ENCODE measurements at regions not wholly inside any gene's neighbourhood (a gene's known extent, or its start where the extent isn't known, plus 50 kb on each side); places are given as distances from the start of the nearest gene placed in this dataset.
"Not testable (repeated sequence)": the region's sequence is repeated elsewhere in the genome, so short reads cannot be mapped to it uniquely, and the experiment has no call there.

- no peak for DNase-seq (ENCODE audit: low read depth, low spot score)
Observed at GRCh38 chr13:66237411-66238062, 992.6 kb downstream of the PCDH9 start.

- no peak for DNase-seq (ENCODE audit: low read depth, low spot score)
Observed at GRCh38 chr13:66234159-66234558, 996.0 kb downstream of the PCDH9 start.

- not testable (repeated sequence) for DNase-seq (ENCODE audit: low read depth, low spot score)
Observed at GRCh38 chr13:66231958-66232357, 998.2 kb downstream of the PCDH9 start.

GRCh38 chr13:66225072-66225471 is 1005.1 kb downstream of the PCDH9 start:
- DNase-seq (ENCODE audit: low read depth, low spot score), result no peak

- no peak for DNase-seq (ENCODE audit: low read depth, low spot score)
Observed at GRCh38 chr13:66224663-66225062, 1005.5 kb downstream of the PCDH9 start.

- DNase-seq (ENCODE audit: low read depth, low spot score), result no peak
Observed at GRCh38 chr13:66222926-66223325, 1007.2 kb downstream of the PCDH9 start.

GRCh38 chr13:66222127-66222526 is 1008.0 kb downstream of the PCDH9 start:
- DNase-seq (ENCODE audit: low read depth, low spot score), result no peak

GRCh38 chr13:66219506-66219905 is 1010.6 kb downstream of the PCDH9 start:
- DNase-seq (ENCODE audit: low read depth, low spot score), result no peak

- no peak for DNase-seq (ENCODE audit: low read depth, low spot score)
Observed at GRCh38 chr13:66218583-66218982, 1011.6 kb downstream of the PCDH9 start.

- no peak for DNase-seq (ENCODE audit: low read depth, low spot score)
Observed at GRCh38 chr13:66216728-66217127, 1013.4 kb downstream of the PCDH9 start.

- DNase-seq (ENCODE audit: low read depth, low spot score), result no peak
Observed at GRCh38 chr13:66214467-66214866, 1015.7 kb downstream of the PCDH9 start.

- no peak for DNase-seq (ENCODE audit: low read depth, low spot score)
Observed at GRCh38 chr13:66212511-66212910, 1017.6 kb downstream of the PCDH9 start.

GRCh38 chr13:66210677-66211076 is 1019.5 kb downstream of the PCDH9 start:
- no peak for DNase-seq (ENCODE audit: low read depth, low spot score)

- DNase-seq (ENCODE audit: low read depth, low spot score), result no peak
Observed at GRCh38 chr13:66208589-66208988, 1021.5 kb downstream of the PCDH9 start.

- DNase-seq (ENCODE audit: low read depth, low spot score), result no peak
Observed at GRCh38 chr13:66207610-66208009, 1022.5 kb downstream of the PCDH9 start.

- DNase-seq (ENCODE audit: low read depth, low spot score), result no peak
Observed at GRCh38 chr13:66205807-66206206, 1024.3 kb downstream of the PCDH9 start.

GRCh38 chr13:66200555-66200954 is 1029.6 kb downstream of the PCDH9 start:
- no peak for DNase-seq (ENCODE audit: low read depth, low spot score)

GRCh38 chr13:66195238-66195637 is 1034.9 kb downstream of the PCDH9 start:
- no peak for DNase-seq (ENCODE audit: low read depth, low spot score)

GRCh38 chr13:66189986-66190385 is 1040.2 kb downstream of the PCDH9 start:
- DNase-seq (ENCODE audit: low read depth, low spot score), result no peak

GRCh38 chr13:66180836-66181235 is 1049.3 kb downstream of the PCDH9 start:
- DNase-seq (ENCODE audit: low read depth, low spot score), result no peak

- no peak for DNase-seq (ENCODE audit: low read depth, low spot score)
Observed at GRCh38 chr13:66171920-66172319, 1058.2 kb downstream of the PCDH9 start.

- no peak for DNase-seq (ENCODE audit: low read depth, low spot score)
Observed at GRCh38 chr13:66162470-66162869, 1067.7 kb downstream of the PCDH9 start.

- DNase-seq (ENCODE audit: low read depth, low spot score), result no peak
Observed at GRCh38 chr13:66159511-66159910, 1070.6 kb downstream of the PCDH9 start.

- no peak for DNase-seq (ENCODE audit: low read depth, low spot score)
Observed at GRCh38 chr13:66154976-66155375, 1075.2 kb downstream of the PCDH9 start.

Data from brain pericyte (primary cell).